GM12873 (cell line): ENCODE measurements at regions not wholly inside any gene's neighbourhood (a gene's known extent, or its start where the extent isn't known, plus 50 kb on each side); places are given as distances from the start of the nearest gene placed in this dataset.

Experiments used
- TF ChIP-seq, protein P1 (sequence below): IDR thresholded peaks from 2 replicates; pipeline ENCODE4 v1.5.1; 2012; ENCODE audit warnings: low read depth, mild to moderate bottlenecking, moderate library complexity, low read length, control low read depth; ENCODE audit not compliant: insufficient read depth; ENCODE audit errors: missing control alignments

DNA sequence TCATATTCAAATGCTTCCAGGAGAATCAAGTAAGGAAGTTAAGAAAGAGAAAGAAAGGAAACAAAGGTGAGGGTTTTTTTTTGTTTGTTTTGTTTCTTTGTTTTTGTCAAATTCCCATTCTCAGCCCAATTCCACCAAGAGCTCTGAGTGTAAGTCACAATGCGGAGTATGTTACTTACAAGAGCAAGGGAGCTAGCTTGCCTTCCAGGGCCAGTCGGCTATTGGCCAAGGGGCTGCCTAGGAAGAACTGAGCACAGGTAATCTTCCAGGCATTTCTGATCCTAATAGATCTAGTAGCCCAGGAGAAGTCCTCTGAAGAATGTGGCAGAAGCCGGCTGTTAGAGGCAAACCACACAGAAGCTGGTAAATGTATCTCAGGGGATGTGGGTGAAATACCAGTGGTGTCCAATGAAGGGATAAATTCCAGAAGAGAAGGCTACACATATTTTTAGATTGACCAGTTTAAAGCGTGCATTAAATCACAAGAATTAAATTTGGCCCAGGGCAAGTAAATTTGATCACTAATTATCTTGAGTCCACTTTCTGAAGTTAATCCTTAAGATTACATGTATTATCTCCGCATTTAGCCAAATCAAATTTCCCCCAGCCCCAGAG lies 239.6 kb upstream of the ADAMTS5 start:
- TF ChIP-seq, protein P1, sequence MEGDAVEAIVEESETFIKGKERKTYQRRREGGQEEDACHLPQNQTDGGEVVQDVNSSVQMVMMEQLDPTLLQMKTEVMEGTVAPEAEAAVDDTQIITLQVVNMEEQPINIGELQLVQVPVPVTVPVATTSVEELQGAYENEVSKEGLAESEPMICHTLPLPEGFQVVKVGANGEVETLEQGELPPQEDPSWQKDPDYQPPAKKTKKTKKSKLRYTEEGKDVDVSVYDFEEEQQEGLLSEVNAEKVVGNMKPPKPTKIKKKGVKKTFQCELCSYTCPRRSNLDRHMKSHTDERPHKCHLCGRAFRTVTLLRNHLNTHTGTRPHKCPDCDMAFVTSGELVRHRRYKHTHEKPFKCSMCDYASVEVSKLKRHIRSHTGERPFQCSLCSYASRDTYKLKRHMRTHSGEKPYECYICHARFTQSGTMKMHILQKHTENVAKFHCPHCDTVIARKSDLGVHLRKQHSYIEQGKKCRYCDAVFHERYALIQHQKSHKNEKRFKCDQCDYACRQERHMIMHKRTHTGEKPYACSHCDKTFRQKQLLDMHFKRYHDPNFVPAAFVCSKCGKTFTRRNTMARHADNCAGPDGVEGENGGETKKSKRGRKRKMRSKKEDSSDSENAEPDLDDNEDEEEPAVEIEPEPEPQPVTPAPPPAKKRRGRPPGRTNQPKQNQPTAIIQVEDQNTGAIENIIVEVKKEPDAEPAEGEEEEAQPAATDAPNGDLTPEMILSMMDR, result no peak

DNA sequence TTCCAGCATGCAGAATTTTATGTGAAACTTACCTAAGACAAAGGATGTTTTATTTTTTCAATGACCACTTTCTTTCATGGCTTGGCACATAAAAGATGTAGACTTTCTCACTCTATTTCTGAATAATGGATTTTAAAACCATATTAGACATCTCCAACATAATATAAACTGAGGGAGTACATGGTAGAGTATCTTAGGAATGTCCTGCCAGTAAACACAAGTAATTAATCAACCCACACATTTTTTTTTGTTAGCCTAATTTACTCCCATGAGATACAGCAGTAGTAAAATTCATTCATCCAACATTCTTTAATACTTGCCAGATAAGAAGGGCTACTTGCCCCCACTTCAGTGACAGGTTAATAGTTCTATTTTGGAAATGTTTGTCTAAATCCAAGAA lies 235.4 kb upstream of the ADAMTS5 start:
- TF ChIP-seq, protein P1, result no peak

DNA sequence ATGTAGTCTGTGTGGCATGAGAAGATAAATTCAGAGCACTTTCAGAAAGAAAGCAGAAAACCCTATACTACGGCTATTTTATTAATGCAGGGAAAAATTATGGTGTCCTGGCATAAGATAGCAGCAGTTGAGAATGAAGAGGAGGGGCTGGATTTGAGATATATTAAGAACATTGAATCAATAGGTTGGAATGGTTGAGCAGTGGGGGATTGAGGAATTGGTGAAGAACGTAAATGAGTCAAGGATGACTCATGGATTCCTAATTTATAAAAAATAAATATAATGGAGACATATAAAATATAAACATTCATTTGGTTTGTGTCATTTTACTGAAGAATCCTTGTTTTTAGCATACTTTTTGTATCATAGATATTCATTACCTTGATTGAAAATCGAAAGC lies 234.3 kb upstream of the ADAMTS5 start:
- TF ChIP-seq, protein P1, result no peak

DNA sequence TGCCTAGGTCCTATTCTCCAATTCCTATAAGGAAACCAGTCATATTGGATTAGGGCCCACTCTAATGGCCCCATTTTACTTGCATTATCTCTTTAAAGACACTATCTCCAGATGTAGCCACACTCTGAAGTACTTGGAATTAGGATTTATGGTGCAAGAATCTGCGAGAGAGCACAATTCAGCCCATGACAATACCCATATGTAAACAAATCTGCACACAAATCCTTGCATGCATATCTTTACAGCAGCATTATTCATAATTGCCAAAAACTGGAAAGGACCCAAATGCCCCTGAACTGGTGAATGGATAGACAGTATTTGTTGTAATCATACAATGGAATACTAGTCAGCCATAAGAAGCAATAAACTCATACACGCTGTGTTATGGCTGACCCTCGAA lies 229.8 kb upstream of the ADAMTS5 start:
- TF ChIP-seq, protein P1, result no peak

DNA sequence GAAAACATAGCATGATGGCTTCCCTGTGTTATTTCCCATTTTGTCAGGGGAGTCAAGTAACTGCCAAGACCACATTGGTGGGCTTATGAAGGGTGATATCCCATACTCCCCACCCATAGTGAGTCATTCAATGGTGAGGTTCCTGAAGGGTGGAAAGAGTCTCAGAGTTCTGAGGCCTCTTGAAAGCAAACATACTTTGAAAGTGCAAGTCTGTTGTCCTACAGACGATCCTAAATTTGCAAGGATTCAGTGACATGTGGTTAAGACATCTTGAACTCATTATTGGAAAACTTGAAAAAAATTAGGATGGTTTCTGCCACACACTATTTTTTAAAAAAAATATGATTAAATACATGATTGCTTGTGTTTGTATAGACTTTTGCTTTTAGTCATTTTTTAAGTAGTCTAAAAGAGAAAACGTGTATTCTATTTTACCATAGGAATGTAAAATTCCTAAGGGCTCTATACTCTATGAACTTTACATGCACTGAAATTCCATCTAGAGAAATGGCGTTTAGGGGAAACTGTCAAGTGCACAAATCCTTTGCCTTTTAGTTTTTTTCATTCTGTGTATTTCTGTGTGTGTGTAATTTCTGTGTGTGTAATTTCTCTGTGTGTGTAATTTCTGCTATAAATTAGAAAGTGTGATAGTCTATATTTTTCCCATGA lies 225.5 kb upstream of the ADAMTS5 start:
- TF ChIP-seq, protein P1, result no peak

DNA sequence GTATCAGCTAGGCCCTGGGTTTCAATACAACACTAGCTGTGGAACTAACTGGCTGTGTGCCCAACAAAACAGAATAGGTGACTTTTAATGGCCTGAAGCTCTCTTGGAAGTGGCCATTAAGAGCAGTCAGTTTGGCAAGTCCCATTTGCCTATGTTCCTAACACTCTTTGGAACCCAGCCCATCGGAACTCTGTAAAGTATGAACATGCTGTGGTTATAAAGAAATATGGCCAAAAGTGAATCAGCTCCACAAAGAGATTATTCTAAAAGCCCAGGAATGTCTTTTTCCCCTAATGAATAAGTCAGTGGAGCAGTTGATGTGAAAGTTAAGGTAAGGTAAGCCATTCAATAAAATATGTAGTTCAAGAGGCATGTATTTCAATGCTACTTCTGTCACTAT lies 223.7 kb upstream of the ADAMTS5 start:
- TF ChIP-seq, protein P1, result no peak

DNA sequence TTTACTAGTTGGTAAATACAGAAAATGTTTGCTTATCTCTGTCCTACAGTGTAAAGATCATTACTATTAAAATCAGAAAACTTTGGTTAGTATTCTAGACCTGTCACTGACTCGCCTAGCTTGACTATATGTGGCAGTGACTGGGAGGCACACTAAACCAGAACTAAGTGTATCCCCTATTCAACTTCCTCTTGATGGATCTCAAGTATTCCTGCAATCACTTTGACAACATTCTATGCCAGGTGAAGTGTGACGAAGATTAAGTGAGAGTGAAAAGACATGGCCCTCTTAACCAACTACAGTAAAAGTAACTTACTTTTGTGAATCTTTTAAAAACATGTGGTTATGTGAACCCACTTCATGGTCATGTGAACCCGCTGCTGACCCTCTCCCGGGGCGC lies 223.0 kb upstream of the ADAMTS5 start:
- TF ChIP-seq, protein P1, result no peak
